ENCODE measurements at regions not wholly inside any gene's neighbourhood (a gene's known extent, or its start where the extent isn't known, plus 50 kb on each side); places are given as distances from the start of the nearest gene placed in this dataset.

DNA sequence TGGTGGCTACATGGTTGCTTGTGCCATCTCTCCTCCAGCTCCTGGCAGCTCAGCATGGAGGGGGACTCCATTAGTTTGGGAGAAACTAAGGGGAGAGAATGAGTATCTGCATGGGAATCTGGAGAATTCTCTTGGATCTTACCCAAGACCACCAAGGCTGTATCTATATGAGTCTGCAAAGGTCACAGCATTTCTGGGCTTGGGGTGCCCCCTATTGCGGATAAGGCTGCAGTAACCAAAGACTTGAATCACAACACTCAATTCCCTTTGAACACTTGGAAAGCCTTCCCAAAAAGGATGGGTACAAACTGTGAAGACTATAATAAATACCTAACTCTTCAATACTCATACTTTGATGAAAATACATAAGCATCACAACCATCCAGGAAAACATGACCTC is 623.5 kb upstream of the NR3C2 start:
- TF ChIP-seq CTCF (IDR thresholded peaks at IDR 0.05 in 4 of 5, conservative IDR thresholded peaks at IDR 0.05 in 1 of 5) (no peak), POLR2A (IDR thresholded peaks at IDR 0.05) (no peak)

Measured in gastrocnemius medialis (tissue), 4 donors.